CD4-positive, CD25-positive, alpha-beta regulatory T cell (primary cell): ENCODE measurements at regions not wholly inside any gene's neighbourhood (a gene's known extent, or its start where the extent isn't known, plus 50 kb on each side); places are given as distances from the start of the nearest gene placed in this dataset.

Source experiments
- ATAC-seq, 2 donors: fragments of 150-1000 bp; cut with Tn5 transposase; one replicate each; pipeline ENCODE4 v1.10.0; 2021; ENCODE audit warnings: low read depth in 2 of 2, moderate number of reproducible peaks in 2 of 2, moderate library complexity in 1 of 2
- DNase-seq, 3 donors: peaks; one replicate each; pipeline versions ENCODE4 v3.0.0 to v3.0.0-alpha.2; 2012 to 2022; ENCODE audit warnings: mixed read lengths in 1 of 3
- H3K27ac ChIP-seq: one replicate; pipeline ENCODE4 v1.7.0; 2013; ENCODE audit warnings: mild to moderate bottlenecking, low read length; ENCODE audit not compliant: insufficient read depth, poor library complexity, severe bottlenecking
- H3K27me3 ChIP-seq: one replicate; pipeline ENCODE4 v1.7.0; 2013; ENCODE audit warnings: low read length; ENCODE audit not compliant: control insufficient read depth, insufficient read depth
- H3K36me3 ChIP-seq: one replicate; pipeline ENCODE4 v1.7.0; 2013; ENCODE audit warnings: mild to moderate bottlenecking, low read length, moderate library complexity; ENCODE audit not compliant: control insufficient read depth, insufficient read depth
- H3K4me1 ChIP-seq: 2 replicates; pipeline ENCODE4 v1.7.0; 2013; ENCODE audit warnings: mild to moderate bottlenecking, low read length; ENCODE audit not compliant: insufficient read depth, control insufficient read depth, poor library complexity, severe bottlenecking
- H3K4me3 ChIP-seq: one replicate; pipeline ENCODE4 v1.7.0; 2013; ENCODE audit warnings: low read depth, mild to moderate bottlenecking, low read length, moderate library complexity
- H3K9me3 ChIP-seq, 2 experiments: 1 replicate in 1 of 2; 2 replicates in 1 of 2; pipeline ENCODE4 v1.7.0; 2013; ENCODE audit warnings: low read length in 2 of 2, mild to moderate bottlenecking in 1 of 2, moderate library complexity in 1 of 2; ENCODE audit not compliant: control insufficient read depth in 2 of 2
- H3K27ac Mint-ChIP-seq, 3 donors: one replicate each; pipeline ENCODE4 v1.8.0; 2020 to 2022; ENCODE audit warnings: mild to moderate bottlenecking in 3 of 3, mixed read lengths in 3 of 3, moderate library complexity in 2 of 3
- H3K27me3 Mint-ChIP-seq: one replicate; pipeline ENCODE4 v1.8.0; 2022; ENCODE audit warnings: mild to moderate bottlenecking, mixed read lengths
- H3K36me3 Mint-ChIP-seq: one replicate; pipeline ENCODE4 v1.8.0; 2020; ENCODE audit warnings: mixed read lengths
- H3K4me1 Mint-ChIP-seq, 4 donors: one replicate each; pipeline ENCODE4 v1.8.0; 2020 to 2022; ENCODE audit warnings: mixed read lengths in 4 of 4, mild to moderate bottlenecking in 1 of 4
- H3K4me3 Mint-ChIP-seq, 4 donors: one replicate each; pipeline ENCODE4 v1.8.0; 2020 to 2022; ENCODE audit warnings: mild to moderate bottlenecking in 4 of 4, mixed read lengths in 4 of 4, moderate library complexity in 3 of 4
- H3K9me3 Mint-ChIP-seq, 7 donors: one replicate each; pipeline ENCODE4 v1.8.0; 2020 to 2022; ENCODE audit warnings: mixed read lengths in 7 of 7, mild to moderate bottlenecking in 3 of 7, moderate library complexity in 2 of 7

DNA sequence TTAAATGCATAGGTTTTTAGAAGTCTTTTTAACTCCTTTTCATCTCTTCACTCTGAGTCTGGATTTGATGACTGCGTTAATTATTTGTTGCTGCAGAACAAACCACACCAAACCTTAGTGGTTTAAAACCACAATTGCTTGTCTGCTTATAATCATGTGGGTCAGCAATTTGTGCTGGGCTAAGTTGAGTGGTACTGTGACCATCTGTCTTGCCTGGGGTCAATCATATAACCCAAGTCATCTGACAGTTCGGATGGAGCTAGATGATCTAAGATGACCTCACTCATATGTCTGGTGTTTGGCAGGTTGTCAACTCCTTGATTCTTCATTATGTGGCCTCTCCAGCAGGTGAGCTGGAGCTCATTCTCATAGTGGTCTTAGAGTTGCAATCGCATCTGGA is 219.1 kb upstream of the ELAVL2 start:
- no peak overlapping the region for H3K27ac ChIP-seq
- Mint-ChIP-seq H3K4me1 (no peaks in the 10 kb centered on the region), H3K27me3 (no peaks in the 10 kb centered on the region), H3K4me3 (no peak overlapping the region), H3K36me3 (no peaks in the 10 kb centered on the region), H3K9me3 (peaks cover 0 to 40% (median 13%) of the 10 kb centered on the region in 7 donors), H3K27ac (no peak overlapping the region)
- ATAC-seq = no peak
- H3K9me3 ChIP-seq = peaks cover 0 to 2% of the 10 kb centered on the region in 2 experiments
- no peak overlapping the region for H3K4me3 ChIP-seq
- H3K4me1 ChIP-seq = no peaks in the 10 kb centered on the region
- no peak for DNase-seq
- no peaks in the 10 kb centered on the region for H3K27me3 ChIP-seq
- no peaks in the 10 kb centered on the region for H3K36me3 ChIP-seq

DNA sequence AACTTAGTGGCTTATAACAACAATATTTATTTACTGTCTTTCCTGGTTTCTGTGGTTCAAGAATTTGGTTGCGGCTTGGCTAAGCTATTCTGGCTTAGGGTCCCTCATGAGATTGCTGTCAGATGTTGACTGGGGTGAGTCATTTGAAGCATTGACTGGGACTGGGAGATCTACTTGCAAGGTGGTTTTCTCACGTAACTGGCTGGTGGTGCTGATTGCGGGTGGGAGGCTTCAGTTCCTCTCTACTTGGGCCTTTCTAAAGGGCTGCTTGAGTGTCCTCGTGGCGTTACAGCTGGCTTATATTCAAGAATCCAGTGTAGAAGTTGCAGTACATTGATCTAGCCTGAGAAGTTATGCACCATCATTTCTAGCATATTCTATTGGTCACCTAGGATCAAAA is 218.5 kb upstream of the ELAVL2 start:
- no peak overlapping the region for H3K4me3 Mint-ChIP-seq
- H3K4me1 ChIP-seq = no peaks in the 10 kb centered on the region
- H3K27ac ChIP-seq = no peak overlapping the region
- H3K4me1 Mint-ChIP-seq = no peaks in the 10 kb centered on the region
- peaks cover 0 to 2% of the 10 kb centered on the region in 2 experiments for H3K9me3 ChIP-seq
- no peaks in the 10 kb centered on the region for H3K27me3 Mint-ChIP-seq
- H3K36me3 Mint-ChIP-seq = no peaks in the 10 kb centered on the region
- peaks cover 0 to 34% (median 11%) of the 10 kb centered on the region in 7 donors for H3K9me3 Mint-ChIP-seq
- H3K4me3 ChIP-seq = no peak overlapping the region
- no peak for ATAC-seq
- DNase-seq = no peak
- no peak overlapping the region for H3K27ac Mint-ChIP-seq
- H3K27me3 ChIP-seq = no peaks in the 10 kb centered on the region
- H3K36me3 ChIP-seq = no peaks in the 10 kb centered on the region

- no peak overlapping the region for H3K4me3 ChIP-seq
- H3K4me1 Mint-ChIP-seq = no peaks in the 10 kb centered on the region
- no peak overlapping the region for H3K27ac Mint-ChIP-seq
- H3K27me3 ChIP-seq = no peaks in the 10 kb centered on the region
- H3K4me3 Mint-ChIP-seq = no peak overlapping the region
- no peaks in the 10 kb centered on the region for H3K27me3 Mint-ChIP-seq
- H3K27ac ChIP-seq = no peak overlapping the region
- H3K9me3 Mint-ChIP-seq = peaks cover 4 to 26% (median 6%) of the 10 kb centered on the region in 7 donors
- DNase-seq (no peak), ATAC-seq (no peak)
- peaks cover 0 to 2% of the 10 kb centered on the region in 2 experiments for H3K9me3 ChIP-seq
- H3K36me3 Mint-ChIP-seq = no peaks in the 10 kb centered on the region
- no peaks in the 10 kb centered on the region for H3K4me1 ChIP-seq
- H3K36me3 ChIP-seq = no peaks in the 10 kb centered on the region
These were observed 215.2 kb upstream of the ELAVL2 start for GRCh38 chr9:24041160-24041690.

DNA sequence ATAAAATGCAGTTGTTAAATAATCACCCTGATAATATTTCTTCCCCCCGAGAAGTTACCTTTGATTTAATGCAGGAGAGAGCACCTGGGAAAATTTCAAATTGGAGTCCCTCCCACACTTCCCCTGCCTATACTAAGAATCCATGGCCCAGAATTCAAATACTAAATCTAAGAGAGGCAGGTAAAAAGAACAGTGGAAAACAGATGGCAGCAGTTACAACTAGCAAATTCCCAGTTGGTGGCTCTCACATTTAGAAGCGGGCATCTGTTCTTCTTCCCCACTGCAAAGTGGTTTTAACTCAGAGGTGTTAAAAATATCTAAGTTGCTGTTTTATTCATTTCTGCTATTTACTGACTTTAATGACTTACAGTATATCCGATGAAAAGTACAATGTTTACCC is 210.4 kb upstream of the ELAVL2 start:
- no peak for ATAC-seq
- Mint-ChIP-seq H3K36me3 (peaks cover 4% of the 10 kb centered on the region), H3K4me1 (no peaks in the 10 kb centered on the region), H3K27me3 (no peaks in the 10 kb centered on the region), H3K9me3 (peaks cover 2 to 27% (median 8%) of the 10 kb centered on the region in 7 donors), H3K4me3 (no peak overlapping the region), H3K27ac (no peak overlapping the region)
- H3K36me3 ChIP-seq = no peaks in the 10 kb centered on the region
- H3K27ac ChIP-seq = no peak overlapping the region
- no peaks in the 10 kb centered on the region for H3K27me3 ChIP-seq
- no peak overlapping the region for H3K4me3 ChIP-seq
- no peak for DNase-seq
- no peaks in the 10 kb centered on the region for H3K4me1 ChIP-seq
- H3K9me3 ChIP-seq = peaks cover 2 to 3% of the 10 kb centered on the region in 2 experiments

DNA sequence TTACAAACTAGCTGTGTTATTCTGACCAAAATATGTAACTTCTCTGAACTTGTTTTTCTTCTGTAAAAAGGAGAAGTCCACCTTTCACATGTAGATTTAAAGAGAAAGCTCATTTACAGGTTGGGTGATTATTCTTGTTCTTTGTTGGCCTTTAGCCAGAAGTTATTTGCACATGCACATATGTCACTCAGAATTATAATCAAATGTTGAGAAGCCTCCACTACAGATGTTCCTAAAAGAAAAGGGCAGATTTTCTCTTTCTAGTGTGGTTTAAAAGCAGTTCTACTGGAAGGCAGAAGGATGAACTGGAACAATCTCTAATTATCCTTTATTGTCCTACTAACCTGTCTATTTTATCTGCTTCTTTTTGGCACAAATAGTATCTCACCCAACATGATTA is 209.8 kb upstream of the ELAVL2 start:
- Histone ChIP-seq H3K27me3 (no peaks in the 10 kb centered on the region), H3K4me3 (no peak overlapping the region), H3K4me1 (no peaks in the 10 kb centered on the region), H3K9me3 (peaks cover 2 to 4% of the 10 kb centered on the region in 2 experiments), H3K27ac (no peak overlapping the region), H3K36me3 (no peaks in the 10 kb centered on the region)
- Mint-ChIP-seq H3K27me3 (no peaks in the 10 kb centered on the region), H3K36me3 (peaks cover 4% of the 10 kb centered on the region), H3K9me3 (peaks cover 2 to 31% (median 10%) of the 10 kb centered on the region in 7 donors), H3K4me1 (no peaks in the 10 kb centered on the region), H3K4me3 (no peak overlapping the region), H3K27ac (no peak overlapping the region)
- ATAC-seq (no peak), DNase-seq (no peak)

GRCh38 chr9:24011881-24012280 is 185.8 kb upstream of the ELAVL2 start:
- Histone ChIP-seq H3K36me3 (no peaks in the 10 kb centered on the region), H3K4me1 (no peaks in the 10 kb centered on the region), H3K27ac (no peak overlapping the region), H3K27me3 (no peaks in the 10 kb centered on the region), H3K4me3 (no peak overlapping the region), H3K9me3 (peaks cover 0 to 3% of the 10 kb centered on the region in 2 experiments)
- H3K36me3 Mint-ChIP-seq = no peaks in the 10 kb centered on the region
- H3K27me3 Mint-ChIP-seq = no peaks in the 10 kb centered on the region
- peaks cover 0 to 17% (median 8%) of the 10 kb centered on the region in 7 donors for H3K9me3 Mint-ChIP-seq
- no peak overlapping the region for H3K4me3 Mint-ChIP-seq
- DNase-seq = no peak
- H3K27ac Mint-ChIP-seq = no peak overlapping the region
- no peak for ATAC-seq
- no peaks in the 10 kb centered on the region for H3K4me1 Mint-ChIP-seq

DNA sequence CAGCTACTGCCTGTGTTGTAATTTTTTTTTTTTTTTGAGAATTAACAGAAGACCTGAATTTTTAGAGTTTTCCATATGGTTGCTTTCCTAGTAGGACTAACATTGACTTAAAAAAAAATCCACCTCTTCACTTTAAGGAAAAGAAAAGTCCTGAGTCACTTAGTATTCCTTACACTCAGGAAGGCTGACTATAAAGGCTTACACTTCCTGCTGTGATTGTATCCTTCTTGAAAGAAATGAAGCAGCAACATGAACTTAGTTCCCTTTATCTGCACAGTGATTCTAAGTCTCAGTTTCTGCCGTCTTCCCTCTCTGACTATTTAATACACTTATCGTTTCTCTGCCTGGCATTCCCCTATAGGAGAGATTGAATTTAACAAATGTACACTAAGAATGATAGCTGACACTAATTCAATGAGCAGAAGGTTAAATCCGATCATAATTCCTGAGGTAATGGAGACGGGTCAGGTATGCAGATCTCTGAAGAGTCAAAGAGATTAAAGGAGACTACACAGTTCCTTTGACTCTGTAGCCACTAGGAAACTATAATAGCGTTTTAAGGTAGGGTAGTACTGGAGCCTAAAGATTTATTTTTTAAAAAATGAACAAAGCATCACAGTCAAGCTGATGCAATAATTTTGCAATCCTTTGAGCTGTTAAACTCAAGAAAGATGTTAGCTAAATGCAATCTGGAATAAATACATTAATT is 185.1 kb upstream of the ELAVL2 start:
- Mint-ChIP-seq H3K4me1 (no peaks in the 10 kb centered on the region), H3K27ac (no peak overlapping the region)
- ATAC-seq = no peak

GRCh38 chr9:24009322-24009721 is 183.3 kb upstream of the ELAVL2 start:
- Histone ChIP-seq H3K4me3 (no peak overlapping the region), H3K27ac (no peak overlapping the region), H3K4me1 (no peaks in the 10 kb centered on the region), H3K9me3 (no peaks in the 10 kb centered on the region), H3K27me3 (no peaks in the 10 kb centered on the region), H3K36me3 (no peaks in the 10 kb centered on the region)
- DNase-seq = no peak
- no peak overlapping the region for H3K4me3 Mint-ChIP-seq
- ATAC-seq = no peak
- no peaks in the 10 kb centered on the region for H3K4me1 Mint-ChIP-seq
- peaks cover 0 to 24% (median 7%) of the 10 kb centered on the region in 7 donors for H3K9me3 Mint-ChIP-seq
- H3K27ac Mint-ChIP-seq = no peak overlapping the region
- no peaks in the 10 kb centered on the region for H3K36me3 Mint-ChIP-seq
- no peaks in the 10 kb centered on the region for H3K27me3 Mint-ChIP-seq

More for the DNA sequence above, 185.1 kb upstream of the ELAVL2 start:
- Histone ChIP-seq H3K4me1 (no peaks in the 10 kb centered on the region), H3K4me3 (no peak overlapping the region), H3K27me3 (no peaks in the 10 kb centered on the region), H3K27ac (no peak overlapping the region), H3K9me3 (peaks cover 0 to 3% of the 10 kb centered on the region in 2 experiments), H3K36me3 (no peaks in the 10 kb centered on the region)
- DNase-seq = no peak
- Mint-ChIP-seq H3K27me3 (no peaks in the 10 kb centered on the region), H3K4me3 (no peak overlapping the region), H3K36me3 (no peaks in the 10 kb centered on the region), H3K9me3 (peaks cover 0 to 17% (median 8%) of the 10 kb centered on the region in 7 donors)
